WTC11 (cell line): ENCODE measurements at regions not wholly inside any gene's neighbourhood (a gene's known extent, or its start where the extent isn't known, plus 50 kb on each side); places are given as distances from the start of the nearest gene placed in this dataset.

Experiments used
- ATAC-seq: fragments of 200-7000 bp; cut with Tn5 transposase; 2 replicates; pipeline ENCODE4 v1.10.0; 2021; ENCODE audit warnings: mild to moderate bottlenecking, moderate library complexity
- CTCF ChIA-PET: fragments of 300-600 bp; sonication (Branson Sonifier 250); formaldehyde crosslinking; loops from one replicate; lab custom pipeline; 2021; ENCODE audit warnings: antibody characterized with exemption; lab: Charles Lee
- POLR2A ChIA-PET: fragments of 350-600 bp; sonication (Branson Sonifier 250); formaldehyde crosslinking; loops from one replicate; lab custom pipeline; 2021; ENCODE audit warnings: antibody characterized with exemption; lab: Charles Lee
- DNase-seq: peaks from one replicate; pipeline ENCODE4 v3.0.0; 2021; ENCODE audit warnings: low spot score
- H3K27ac Mint-ChIP-seq: 2 replicates; pipeline ENCODE4 v1.8.0; 2021; ENCODE audit warnings: mixed read lengths
- H3K27me3 Mint-ChIP-seq: 2 replicates; pipeline ENCODE4 v1.8.0; 2021; ENCODE audit warnings: low read depth, mild to moderate bottlenecking, moderate library complexity, mixed read lengths
- H3K36me3 Mint-ChIP-seq: 2 replicates; pipeline ENCODE4 v1.8.0; 2021; ENCODE audit warnings: mixed read lengths
- H3K4me1 Mint-ChIP-seq: 2 replicates; pipeline ENCODE4 v1.8.0; 2022; ENCODE audit warnings: mixed read lengths
- H3K4me3 Mint-ChIP-seq: 2 replicates; pipeline ENCODE4 v1.8.0; 2021; ENCODE audit warnings: mild to moderate bottlenecking, moderate library complexity, mixed read lengths
- H3K9me3 Mint-ChIP-seq: 2 replicates; pipeline ENCODE4 v1.8.0; 2021; ENCODE audit warnings: mixed read lengths
- AFF4 ChIP-seq: sonication (generic); formaldehyde crosslinking; IDR thresholded peaks from 2 replicates; pipeline ENCODE4 v1.8.1; 2023; ENCODE audit warnings: mild to moderate bottlenecking, missing genetic modification reagents, borderline replicate concordance
- ATF2 ChIP-seq: sonication (generic); formaldehyde crosslinking; IDR thresholded peaks from 2 replicates; pipeline ENCODE4 v1.8.1; 2022; ENCODE audit warnings: low read depth, missing genetic modification reagents, borderline replicate concordance
- ATF6 ChIP-seq: sonication (generic); formaldehyde crosslinking; IDR thresholded peaks from 2 replicates; pipeline ENCODE4 v1.8.1; 2023; ENCODE audit warnings: mild to moderate bottlenecking, missing genetic modification reagents
- CREM ChIP-seq: sonication (generic); formaldehyde crosslinking; IDR thresholded peaks from 2 replicates; pipeline ENCODE4 v1.8.1; 2022; ENCODE audit warnings: mild to moderate bottlenecking, missing genetic modification reagents, moderate library complexity
- E2F4 ChIP-seq: sonication (generic); formaldehyde crosslinking; IDR thresholded peaks from 2 replicates; pipeline ENCODE4 v1.8.1; 2022; ENCODE audit warnings: low read depth, mild to moderate bottlenecking, moderate library complexity, missing genetic modification reagents, borderline replicate concordance
- ELF4 ChIP-seq: sonication (generic); formaldehyde crosslinking; IDR thresholded peaks from 2 replicates; pipeline ENCODE4 v1.8.1; 2022; ENCODE audit warnings: low read depth, mild to moderate bottlenecking, moderate library complexity, missing genetic modification reagents
- GABPB1 ChIP-seq: sonication (generic); formaldehyde crosslinking; IDR thresholded peaks from 2 replicates; pipeline ENCODE4 v1.8.1; 2023; ENCODE audit warnings: mild to moderate bottlenecking, missing genetic modification reagents
- MAX ChIP-seq: sonication (generic); formaldehyde crosslinking; IDR thresholded peaks from 2 replicates; pipeline ENCODE4 v1.8.0; 2022; ENCODE audit warnings: mild to moderate bottlenecking, missing genetic modification reagents
- NFE2L1 ChIP-seq: sonication (generic); formaldehyde crosslinking; IDR thresholded peaks from 2 replicates; pipeline ENCODE4 v1.8.1; 2023; ENCODE audit warnings: missing genetic modification reagents
- PRRX2 ChIP-seq: fragments of 250-450 bp; sonication (Bioruptor Pico); IDR thresholded peaks from 2 replicates; pipeline ENCODE4 v1.8.0; 2021; ENCODE audit warnings: mild to moderate bottlenecking
- SMAD3 ChIP-seq: sonication (generic); formaldehyde crosslinking; IDR thresholded peaks from 2 replicates; pipeline ENCODE4 v1.8.0; 2022; ENCODE audit warnings: missing genetic modification reagents, mild to moderate bottlenecking, borderline replicate concordance
- SMAD4 ChIP-seq: sonication (generic); formaldehyde crosslinking; IDR thresholded peaks from 2 replicates; pipeline ENCODE4 v1.8.0; 2022; ENCODE audit warnings: mild to moderate bottlenecking, missing genetic modification reagents
- TCF7 ChIP-seq: sonication (generic); formaldehyde crosslinking; IDR thresholded peaks from 2 replicates; pipeline ENCODE4 v1.8.0; 2022; ENCODE audit warnings: mild to moderate bottlenecking, low read depth, missing genetic modification reagents, moderate library complexity
- USF1 ChIP-seq: sonication (generic); formaldehyde crosslinking; IDR thresholded peaks from 2 replicates; pipeline ENCODE4 v1.8.0; 2022; ENCODE audit warnings: mild to moderate bottlenecking, missing genetic modification reagents
- ZNF416 ChIP-seq: fragments of 250-450 bp; sonication (Bioruptor Pico); IDR thresholded peaks from 2 replicates; pipeline ENCODE4 v1.9.0; 2021; ENCODE audit warnings: mild to moderate bottlenecking, inconsistent platforms
- ZNF512 ChIP-seq: sonication (generic); formaldehyde crosslinking; IDR thresholded peaks from 2 replicates; pipeline ENCODE4 v1.8.1; 2022; ENCODE audit warnings: missing genetic modification reagents, borderline replicate concordance
- ZNF671 ChIP-seq: fragments of 250-450 bp; sonication (Bioruptor Pico); IDR thresholded peaks from 2 replicates; pipeline ENCODE4 v1.8.0; 2021; ENCODE audit warnings: mild to moderate bottlenecking
- TF ChIP-seq, protein P1 (sequence below): fragments of 250-450 bp; sonication (Bioruptor Pico); IDR thresholded peaks from 2 replicates; pipeline ENCODE4 v1.9.0; 2021; ENCODE audit warnings: mild to moderate bottlenecking
- TF ChIP-seq, protein P2 (sequence below): sonication (generic); formaldehyde crosslinking; conservative IDR thresholded peaks from 2 replicates; pipeline ENCODE4 v1.8.1; 2023; ENCODE audit warnings: mild to moderate bottlenecking, low read depth, missing genetic modification reagents, moderate library complexity
- TF ChIP-seq, protein P3 (sequence below): fragments of 250-450 bp; sonication (Bioruptor Pico); IDR thresholded peaks from 2 replicates; pipeline ENCODE4 v1.8.0; 2021; ENCODE audit warnings: mild to moderate bottlenecking

- POLR2A ChIA-PET, result no interaction called here
- CTCF ChIA-PET, result interaction anchor here (1.5 kb wide), 1 partner anchor 236 kb away, joined by 5 read pairs; no protein-coding TSS in a partner anchor
- peaks cover 9% of the 10 kb centered on the region for H3K9me3 Mint-ChIP-seq
- H3K27me3 Mint-ChIP-seq, result peaks cover 3% of the 10 kb centered on the region; the same call in 1 of the 2 replicates
- DNase-seq (no peak), ATAC-seq (no peak)
- H3K36me3 Mint-ChIP-seq, result no peaks in the 10 kb centered on the region
- H3K27ac Mint-ChIP-seq, result no peak overlapping the region
- H3K4me3 Mint-ChIP-seq, result no peak overlapping the region
- peaks cover 32% of the 10 kb centered on the region for H3K4me1 Mint-ChIP-seq
- TF ChIP-seq ZNF512 (CRISPR knock-in tag) (no peak), ZNF671 (CRISPR knock-in tag) (no peak), NFE2L1 (CRISPR knock-in tag) (no peak), SMAD4 (CRISPR knock-in tag) (no peak), GABPB1 (CRISPR knock-in tag) (no peak), ATF6 (CRISPR knock-in tag) (no peak), ZNF416 (CRISPR knock-in tag) (no peak), E2F4 (CRISPR knock-in tag) (no peak), TCF7 (CRISPR knock-in tag) (no peak), PRRX2 (CRISPR knock-in tag) (no peak), USF1 (CRISPR knock-in tag) (no peak), CREM (CRISPR knock-in tag) (no peak), ELF4 (CRISPR knock-in tag) (no peak), ATF2 (no peak), AFF4 (CRISPR knock-in tag) (no peak), SMAD3 (CRISPR knock-in tag) (no peak), MAX (CRISPR knock-in tag) (no peak)
- TF ChIP-seq, protein P1, sequence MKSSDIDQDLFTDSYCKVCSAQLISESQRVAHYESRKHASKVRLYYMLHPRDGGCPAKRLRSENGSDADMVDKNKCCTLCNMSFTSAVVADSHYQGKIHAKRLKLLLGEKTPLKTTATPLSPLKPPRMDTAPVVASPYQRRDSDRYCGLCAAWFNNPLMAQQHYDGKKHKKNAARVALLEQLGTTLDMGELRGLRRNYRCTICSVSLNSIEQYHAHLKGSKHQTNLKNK (CRISPR knock-in tag), result no peak
- TF ChIP-seq, protein P2, sequence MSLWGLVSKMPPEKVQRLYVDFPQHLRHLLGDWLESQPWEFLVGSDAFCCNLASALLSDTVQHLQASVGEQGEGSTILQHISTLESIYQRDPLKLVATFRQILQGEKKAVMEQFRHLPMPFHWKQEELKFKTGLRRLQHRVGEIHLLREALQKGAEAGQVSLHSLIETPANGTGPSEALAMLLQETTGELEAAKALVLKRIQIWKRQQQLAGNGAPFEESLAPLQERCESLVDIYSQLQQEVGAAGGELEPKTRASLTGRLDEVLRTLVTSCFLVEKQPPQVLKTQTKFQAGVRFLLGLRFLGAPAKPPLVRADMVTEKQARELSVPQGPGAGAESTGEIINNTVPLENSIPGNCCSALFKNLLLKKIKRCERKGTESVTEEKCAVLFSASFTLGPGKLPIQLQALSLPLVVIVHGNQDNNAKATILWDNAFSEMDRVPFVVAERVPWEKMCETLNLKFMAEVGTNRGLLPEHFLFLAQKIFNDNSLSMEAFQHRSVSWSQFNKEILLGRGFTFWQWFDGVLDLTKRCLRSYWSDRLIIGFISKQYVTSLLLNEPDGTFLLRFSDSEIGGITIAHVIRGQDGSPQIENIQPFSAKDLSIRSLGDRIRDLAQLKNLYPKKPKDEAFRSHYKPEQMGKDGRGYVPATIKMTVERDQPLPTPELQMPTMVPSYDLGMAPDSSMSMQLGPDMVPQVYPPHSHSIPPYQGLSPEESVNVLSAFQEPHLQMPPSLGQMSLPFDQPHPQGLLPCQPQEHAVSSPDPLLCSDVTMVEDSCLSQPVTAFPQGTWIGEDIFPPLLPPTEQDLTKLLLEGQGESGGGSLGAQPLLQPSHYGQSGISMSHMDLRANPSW, result no peak
- TF ChIP-seq, protein P3, sequence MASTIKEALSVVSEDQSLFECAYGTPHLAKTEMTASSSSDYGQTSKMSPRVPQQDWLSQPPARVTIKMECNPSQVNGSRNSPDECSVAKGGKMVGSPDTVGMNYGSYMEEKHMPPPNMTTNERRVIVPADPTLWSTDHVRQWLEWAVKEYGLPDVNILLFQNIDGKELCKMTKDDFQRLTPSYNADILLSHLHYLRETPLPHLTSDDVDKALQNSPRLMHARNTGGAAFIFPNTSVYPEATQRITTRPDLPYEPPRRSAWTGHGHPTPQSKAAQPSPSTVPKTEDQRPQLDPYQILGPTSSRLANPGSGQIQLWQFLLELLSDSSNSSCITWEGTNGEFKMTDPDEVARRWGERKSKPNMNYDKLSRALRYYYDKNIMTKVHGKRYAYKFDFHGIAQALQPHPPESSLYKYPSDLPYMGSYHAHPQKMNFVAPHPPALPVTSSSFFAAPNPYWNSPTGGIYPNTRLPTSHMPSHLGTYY (CRISPR knock-in tag), result no peak
These were observed 159.2 kb upstream of the PPP2R3A start for GRCh38 chr3:135806317-135806716.
